ENCODE measurements at regions not wholly inside any gene's neighbourhood (a gene's known extent, or its start where the extent isn't known, plus 50 kb on each side); places are given as distances from the start of the nearest gene placed in this dataset.

- Histone ChIP-seq H3K27me3 (ENCODE audit: control insufficient read depth in 2 of 2, insufficient read depth in 2 of 2, low read length in 2 of 2) (no peaks in the 10 kb centered on the region), H3K4me1 (ENCODE audit: control insufficient read depth in 2 of 2, insufficient read depth in 2 of 2, low read length in 2 of 2) (no peaks in the 10 kb centered on the region), H3K4me3 (ENCODE audit: low read length in 2 of 2) (no peak overlapping the region), H3K9ac (ENCODE audit: low read depth in 1 of 2, low read length in 2 of 2) (no peak overlapping the region), H3K36me3 (ENCODE audit: control insufficient read depth in 2 of 2, insufficient read depth in 2 of 2, low read length in 2 of 2) (no peaks in the 10 kb centered on the region), H3K9me3 (ENCODE audit: control insufficient read depth in 2 of 2, low read length in 2 of 2) (no peaks in the 10 kb centered on the region), H3K27ac (ENCODE audit: low read depth in 2 of 2, low read length in 2 of 2) (no peak overlapping the region)
Measured at GRCh38 chr2:67717692-67718091, 320.6 kb downstream of the ETAA1 start.

- Histone ChIP-seq H3K4me3 (ENCODE audit: low read length in 2 of 2) (no peak overlapping the region), H3K9ac (ENCODE audit: low read depth in 1 of 2, low read length in 2 of 2) (no peak overlapping the region), H3K27me3 (ENCODE audit: control insufficient read depth in 2 of 2, insufficient read depth in 2 of 2, low read length in 2 of 2) (no peaks in the 10 kb centered on the region), H3K27ac (ENCODE audit: low read depth in 2 of 2, low read length in 2 of 2) (no peak overlapping the region), H3K4me1 (ENCODE audit: control insufficient read depth in 2 of 2, insufficient read depth in 2 of 2, low read length in 2 of 2) (no peaks in the 10 kb centered on the region), H3K9me3 (ENCODE audit: control insufficient read depth in 2 of 2, low read length in 2 of 2) (no peaks in the 10 kb centered on the region), H3K36me3 (ENCODE audit: control insufficient read depth in 2 of 2, insufficient read depth in 2 of 2, low read length in 2 of 2) (no peaks in the 10 kb centered on the region)
Measured at GRCh38 chr2:67719351-67719750, 322.2 kb downstream of the ETAA1 start.

GRCh38 chr2:67721516-67721915, 324.4 kb downstream of the ETAA1 start:
- H3K27ac ChIP-seq (ENCODE audit: low read depth in 2 of 2, low read length in 2 of 2), result no peak overlapping the region
- H3K36me3 ChIP-seq (ENCODE audit: control insufficient read depth in 2 of 2, insufficient read depth in 2 of 2, low read length in 2 of 2), result no peaks in the 10 kb centered on the region
- no peak overlapping the region for H3K4me3 ChIP-seq (ENCODE audit: low read length in 2 of 2)
- no peak overlapping the region for H3K9ac ChIP-seq (ENCODE audit: low read depth in 1 of 2, low read length in 2 of 2)
- H3K4me1 ChIP-seq (ENCODE audit: control insufficient read depth in 2 of 2, insufficient read depth in 2 of 2, low read length in 2 of 2), result no peaks in the 10 kb centered on the region
- no peaks in the 10 kb centered on the region for H3K9me3 ChIP-seq (ENCODE audit: control insufficient read depth in 2 of 2, low read length in 2 of 2)
- no peaks in the 10 kb centered on the region for H3K27me3 ChIP-seq (ENCODE audit: control insufficient read depth in 2 of 2, insufficient read depth in 2 of 2, low read length in 2 of 2)

GRCh38 chr2:67724261-67724660, 327.1 kb downstream of the ETAA1 start:
- Histone ChIP-seq H3K4me3 (ENCODE audit: low read length in 2 of 2) (no peak overlapping the region), H3K9me3 (ENCODE audit: control insufficient read depth in 2 of 2, low read length in 2 of 2) (no peaks in the 10 kb centered on the region), H3K27me3 (ENCODE audit: control insufficient read depth in 2 of 2, insufficient read depth in 2 of 2, low read length in 2 of 2) (no peaks in the 10 kb centered on the region), H3K36me3 (ENCODE audit: control insufficient read depth in 2 of 2, insufficient read depth in 2 of 2, low read length in 2 of 2) (no peaks in the 10 kb centered on the region), H3K9ac (ENCODE audit: low read depth in 1 of 2, low read length in 2 of 2) (no peak overlapping the region), H3K4me1 (ENCODE audit: control insufficient read depth in 2 of 2, insufficient read depth in 2 of 2, low read length in 2 of 2) (peaks cover 0 to 4% of the 10 kb centered on the region in 2 donors), H3K27ac (ENCODE audit: low read depth in 2 of 2, low read length in 2 of 2) (no peak overlapping the region)

GRCh38 chr2:67725731-67726130, 328.6 kb downstream of the ETAA1 start:
- no peak overlapping the region for H3K4me3 ChIP-seq (ENCODE audit: low read length in 2 of 2)
- H3K9me3 ChIP-seq (ENCODE audit: control insufficient read depth in 2 of 2, low read length in 2 of 2), result no peaks in the 10 kb centered on the region
- H3K36me3 ChIP-seq (ENCODE audit: control insufficient read depth in 2 of 2, insufficient read depth in 2 of 2, low read length in 2 of 2), result no peaks in the 10 kb centered on the region
- H3K4me1 ChIP-seq (ENCODE audit: control insufficient read depth in 2 of 2, insufficient read depth in 2 of 2, low read length in 2 of 2), result peaks cover 0 to 4% of the 10 kb centered on the region in 2 donors
- H3K27ac ChIP-seq (ENCODE audit: low read depth in 2 of 2, low read length in 2 of 2), result no peak overlapping the region
- no peaks in the 10 kb centered on the region for H3K27me3 ChIP-seq (ENCODE audit: control insufficient read depth in 2 of 2, insufficient read depth in 2 of 2, low read length in 2 of 2)
- no peak overlapping the region for H3K9ac ChIP-seq (ENCODE audit: low read depth in 1 of 2, low read length in 2 of 2)

- H3K4me3 ChIP-seq (ENCODE audit: low read length in 2 of 2), result no peak overlapping the region
- no peaks in the 10 kb centered on the region for H3K9me3 ChIP-seq (ENCODE audit: control insufficient read depth in 2 of 2, low read length in 2 of 2)
- no peaks in the 10 kb centered on the region for H3K36me3 ChIP-seq (ENCODE audit: control insufficient read depth in 2 of 2, insufficient read depth in 2 of 2, low read length in 2 of 2)
- H3K9ac ChIP-seq (ENCODE audit: low read depth in 1 of 2, low read length in 2 of 2), result no peak overlapping the region
- no peak overlapping the region for H3K27ac ChIP-seq (ENCODE audit: low read depth in 2 of 2, low read length in 2 of 2)
- H3K4me1 ChIP-seq (ENCODE audit: control insufficient read depth in 2 of 2, insufficient read depth in 2 of 2, low read length in 2 of 2), result peaks cover 0 to 4% of the 10 kb centered on the region in 2 donors
- no peaks in the 10 kb centered on the region for H3K27me3 ChIP-seq (ENCODE audit: control insufficient read depth in 2 of 2, insufficient read depth in 2 of 2, low read length in 2 of 2)
Measured at GRCh38 chr2:67726416-67726815, 329.3 kb downstream of the ETAA1 start.

- H3K4me3 ChIP-seq (ENCODE audit: low read length in 2 of 2), result no peak overlapping the region
- no peaks in the 10 kb centered on the region for H3K27me3 ChIP-seq (ENCODE audit: control insufficient read depth in 2 of 2, insufficient read depth in 2 of 2, low read length in 2 of 2)
- H3K9ac ChIP-seq (ENCODE audit: low read depth in 1 of 2, low read length in 2 of 2), result no peak overlapping the region
- no peak overlapping the region for H3K27ac ChIP-seq (ENCODE audit: low read depth in 2 of 2, low read length in 2 of 2)
- H3K9me3 ChIP-seq (ENCODE audit: control insufficient read depth in 2 of 2, low read length in 2 of 2), result no peaks in the 10 kb centered on the region
- no peaks in the 10 kb centered on the region for H3K36me3 ChIP-seq (ENCODE audit: control insufficient read depth in 2 of 2, insufficient read depth in 2 of 2, low read length in 2 of 2)
- H3K4me1 ChIP-seq (ENCODE audit: control insufficient read depth in 2 of 2, insufficient read depth in 2 of 2, low read length in 2 of 2), result peaks cover 0 to 4% of the 10 kb centered on the region in 2 donors
Measured at GRCh38 chr2:67727131-67727530, 330.0 kb downstream of the ETAA1 start.

GRCh38 chr2:67727623-67728022, 330.5 kb downstream of the ETAA1 start:
- Histone ChIP-seq H3K27me3 (ENCODE audit: control insufficient read depth in 2 of 2, insufficient read depth in 2 of 2, low read length in 2 of 2) (no peaks in the 10 kb centered on the region), H3K4me3 (ENCODE audit: low read length in 2 of 2) (no peak overlapping the region), H3K36me3 (ENCODE audit: control insufficient read depth in 2 of 2, insufficient read depth in 2 of 2, low read length in 2 of 2) (no peaks in the 10 kb centered on the region), H3K4me1 (ENCODE audit: control insufficient read depth in 2 of 2, insufficient read depth in 2 of 2, low read length in 2 of 2) (peaks cover 0 to 4% of the 10 kb centered on the region in 2 donors), H3K27ac (ENCODE audit: low read depth in 2 of 2, low read length in 2 of 2) (no peak overlapping the region), H3K9ac (ENCODE audit: low read depth in 1 of 2, low read length in 2 of 2) (no peak overlapping the region), H3K9me3 (ENCODE audit: control insufficient read depth in 2 of 2, low read length in 2 of 2) (no peaks in the 10 kb centered on the region)

GRCh38 chr2:67729474-67729873, 332.3 kb downstream of the ETAA1 start:
- Histone ChIP-seq H3K4me3 (ENCODE audit: low read length in 2 of 2) (no peak overlapping the region), H3K9me3 (ENCODE audit: control insufficient read depth in 2 of 2, low read length in 2 of 2) (no peaks in the 10 kb centered on the region), H3K36me3 (ENCODE audit: control insufficient read depth in 2 of 2, insufficient read depth in 2 of 2, low read length in 2 of 2) (no peaks in the 10 kb centered on the region), H3K27me3 (ENCODE audit: control insufficient read depth in 2 of 2, insufficient read depth in 2 of 2, low read length in 2 of 2) (no peaks in the 10 kb centered on the region), H3K9ac (ENCODE audit: low read depth in 1 of 2, low read length in 2 of 2) (no peak overlapping the region), H3K27ac (ENCODE audit: low read depth in 2 of 2, low read length in 2 of 2) (no peak overlapping the region), H3K4me1 (ENCODE audit: control insufficient read depth in 2 of 2, insufficient read depth in 2 of 2, low read length in 2 of 2) (peaks cover 0 to 4% of the 10 kb centered on the region in 2 donors)

- Histone ChIP-seq H3K9ac (ENCODE audit: low read depth in 1 of 2, low read length in 2 of 2) (no peak overlapping the region), H3K4me1 (ENCODE audit: control insufficient read depth in 2 of 2, insufficient read depth in 2 of 2, low read length in 2 of 2) (no peaks in the 10 kb centered on the region), H3K36me3 (ENCODE audit: control insufficient read depth in 2 of 2, insufficient read depth in 2 of 2, low read length in 2 of 2) (no peaks in the 10 kb centered on the region), H3K27me3 (ENCODE audit: control insufficient read depth in 2 of 2, insufficient read depth in 2 of 2, low read length in 2 of 2) (no peaks in the 10 kb centered on the region), H3K9me3 (ENCODE audit: control insufficient read depth in 2 of 2, low read length in 2 of 2) (no peaks in the 10 kb centered on the region), H3K4me3 (ENCODE audit: low read length in 2 of 2) (no peak overlapping the region), H3K27ac (ENCODE audit: low read depth in 2 of 2, low read length in 2 of 2) (no peak overlapping the region)
Measured at GRCh38 chr2:67733517-67733916, 329.3 kb downstream of the C1D start.

GRCh38 chr2:67752199-67752598, 310.6 kb downstream of the C1D start:
- Histone ChIP-seq H3K4me1 (ENCODE audit: control insufficient read depth in 2 of 2, insufficient read depth in 2 of 2, low read length in 2 of 2) (no peaks in the 10 kb centered on the region), H3K36me3 (ENCODE audit: control insufficient read depth in 2 of 2, insufficient read depth in 2 of 2, low read length in 2 of 2) (no peaks in the 10 kb centered on the region), H3K9ac (ENCODE audit: low read depth in 1 of 2, low read length in 2 of 2) (no peak overlapping the region)

More at GRCh38 chr2:67752199-67752598, 310.6 kb downstream of the C1D start:
- Histone ChIP-seq H3K4me3 (ENCODE audit: low read length in 2 of 2) (no peak overlapping the region), H3K27ac (ENCODE audit: low read depth in 2 of 2, low read length in 2 of 2) (no peak overlapping the region), H3K27me3 (ENCODE audit: control insufficient read depth in 2 of 2, insufficient read depth in 2 of 2, low read length in 2 of 2) (no peaks in the 10 kb centered on the region), H3K9me3 (ENCODE audit: control insufficient read depth in 2 of 2, low read length in 2 of 2) (no peaks in the 10 kb centered on the region)

Data from mucosa of rectum (tissue), 2 donors.